ENCODE measurements at regions not wholly inside any gene's neighbourhood (a gene's known extent, or its start where the extent isn't known, plus 50 kb on each side); places are given as distances from the start of the nearest gene placed in this dataset.

DNA sequence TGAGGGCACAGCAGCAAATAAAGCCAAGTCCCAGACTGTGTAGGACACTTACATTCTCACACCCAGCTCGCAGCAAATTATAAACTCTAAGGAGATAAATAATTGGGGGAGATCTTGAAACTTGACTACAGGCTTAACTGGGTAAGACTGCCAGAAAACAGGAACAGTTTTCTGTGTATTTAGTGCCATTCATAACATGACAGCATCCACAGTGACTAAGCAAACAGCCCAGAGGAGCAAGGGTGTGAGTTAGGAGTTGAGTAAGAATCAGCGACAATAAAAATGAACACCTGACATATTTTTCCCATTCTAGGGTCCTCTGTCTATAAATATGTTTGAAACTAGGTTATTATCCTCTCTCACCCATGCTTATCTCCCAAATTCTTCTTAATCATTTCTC, 370.9 kb upstream of the WWC1 start:
- no peaks in the 10 kb centered on the region for H3K79me2 ChIP-seq (ENCODE audit: control insufficient read depth, insufficient read depth, low read length)
- DNase-seq (no peak), ATAC-seq (ENCODE audit: low read depth) (no peak)
- H3K27ac ChIP-seq (ENCODE audit: low read length in 2 of 2) = no peak overlapping the region
- CTCF ChIA-PET = no interaction called here
- H3K36me3 ChIP-seq (replicated peaks in 1 of 2; ENCODE audit: control extremely low read depth in 1 of 2, control insufficient read depth in 1 of 2, extremely low read depth in 1 of 2, insufficient read depth in 2 of 2, low read length in 1 of 2) = no peaks in the 10 kb centered on the region
- no peaks in the 10 kb centered on the region for H4K20me1 ChIP-seq (ENCODE audit: control insufficient read depth, insufficient read depth, low read length, poor library complexity, severe bottlenecking)
- no peaks in the 10 kb centered on the region for H3K4me1 ChIP-seq (ENCODE audit: control insufficient read depth in 2 of 2, insufficient read depth in 2 of 2, low read length in 2 of 2)
- POLR2A ChIA-PET = no interaction called here
- no peak overlapping the region for H3K27ac Mint-ChIP-seq
- H2AFZ ChIP-seq (ENCODE audit: insufficient read depth, low read depth, low read length, poor library complexity, severe bottlenecking) = no peak overlapping the region
- H3K4me3 ChIP-seq (ENCODE audit: control extremely low read depth in 1 of 5, extremely low read depth in 1 of 5, insufficient read depth in 1 of 5, low read depth in 2 of 5, low read length in 4 of 5) = no peak overlapping the region
- H3K4me2 ChIP-seq (replicated peaks; ENCODE audit: low read depth, low read length, poor library complexity, severe bottlenecking) = no peak overlapping the region
- no peak overlapping the region for H3K9ac ChIP-seq (ENCODE audit: low read length)
- intact Hi-C loops (cut with micrococcal nuclease) = no loop called here
- peaks cover 1% of the 10 kb centered on the region for H3K9me3 Mint-ChIP-seq (ENCODE audit: insufficient read depth)
- H3K27me3 Mint-ChIP-seq = no peaks in the 10 kb centered on the region
- WGBS (ENCODE audit: insufficient coverage) = no CpG with 5 or more reads among the region's 2 CpGs
- H3K9me3 ChIP-seq (ENCODE audit: control extremely low read depth in 1 of 3, control insufficient read depth in 2 of 3, insufficient read depth in 1 of 3, low read length in 2 of 3) = peaks cover 0 to 6% (median 0%) of the 10 kb centered on the region in 3 donors
- H3K27me3 ChIP-seq (replicated peaks in 1 of 4; ENCODE audit: control extremely low read depth in 1 of 4, control insufficient read depth in 3 of 4, insufficient read depth in 4 of 4, low read length in 3 of 4) = no peaks in the 10 kb centered on the region
- H3K4me1 Mint-ChIP-seq = no peaks in the 10 kb centered on the region
- no peak overlapping the region for H3K4me3 Mint-ChIP-seq
- TF ChIP-seq, protein P1, sequence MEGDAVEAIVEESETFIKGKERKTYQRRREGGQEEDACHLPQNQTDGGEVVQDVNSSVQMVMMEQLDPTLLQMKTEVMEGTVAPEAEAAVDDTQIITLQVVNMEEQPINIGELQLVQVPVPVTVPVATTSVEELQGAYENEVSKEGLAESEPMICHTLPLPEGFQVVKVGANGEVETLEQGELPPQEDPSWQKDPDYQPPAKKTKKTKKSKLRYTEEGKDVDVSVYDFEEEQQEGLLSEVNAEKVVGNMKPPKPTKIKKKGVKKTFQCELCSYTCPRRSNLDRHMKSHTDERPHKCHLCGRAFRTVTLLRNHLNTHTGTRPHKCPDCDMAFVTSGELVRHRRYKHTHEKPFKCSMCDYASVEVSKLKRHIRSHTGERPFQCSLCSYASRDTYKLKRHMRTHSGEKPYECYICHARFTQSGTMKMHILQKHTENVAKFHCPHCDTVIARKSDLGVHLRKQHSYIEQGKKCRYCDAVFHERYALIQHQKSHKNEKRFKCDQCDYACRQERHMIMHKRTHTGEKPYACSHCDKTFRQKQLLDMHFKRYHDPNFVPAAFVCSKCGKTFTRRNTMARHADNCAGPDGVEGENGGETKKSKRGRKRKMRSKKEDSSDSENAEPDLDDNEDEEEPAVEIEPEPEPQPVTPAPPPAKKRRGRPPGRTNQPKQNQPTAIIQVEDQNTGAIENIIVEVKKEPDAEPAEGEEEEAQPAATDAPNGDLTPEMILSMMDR (IDR thresholded peaks at IDR 0.05) = no peak
- no peak for TF ChIP-seq EZH2 (IDR thresholded peaks at IDR 0.05; ENCODE audit: borderline replicate concordance, insufficient read depth, low read depth, low read length, poor library complexity, severe bottlenecking)

DNA sequence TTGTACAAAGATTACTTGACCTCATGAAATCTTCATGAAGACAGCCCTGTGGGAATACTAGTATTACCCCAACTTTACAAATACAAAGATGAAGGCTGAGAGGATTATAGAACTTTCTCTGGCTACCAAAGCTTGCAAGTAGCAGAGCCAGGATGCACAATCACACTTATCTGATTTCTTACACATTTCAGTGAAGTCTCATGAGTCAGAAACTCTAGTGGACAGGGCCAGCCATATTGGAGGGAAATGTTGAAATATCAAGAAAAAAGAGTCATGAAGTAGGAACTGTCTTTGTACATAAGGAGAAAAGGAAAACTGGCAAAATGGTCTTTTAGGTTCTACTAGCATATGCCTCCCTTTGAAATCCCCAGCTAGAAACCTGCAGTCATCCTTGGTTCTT, 369.6 kb upstream of the WWC1 start:
- Mint-ChIP-seq H3K27ac (no peak overlapping the region), H3K9me3 (ENCODE audit: insufficient read depth) (peaks cover 1% of the 10 kb centered on the region), H3K4me1 (no peaks in the 10 kb centered on the region), H3K27me3 (no peaks in the 10 kb centered on the region), H3K4me3 (no peak overlapping the region)
- Histone ChIP-seq H3K4me2 (replicated peaks; ENCODE audit: low read depth, low read length, poor library complexity, severe bottlenecking) (no peak overlapping the region), H3K79me2 (ENCODE audit: control insufficient read depth, insufficient read depth, low read length) (no peaks in the 10 kb centered on the region), H3K9ac (ENCODE audit: low read length) (no peak overlapping the region), H3K36me3 (replicated peaks in 1 of 2; ENCODE audit: control extremely low read depth in 1 of 2, control insufficient read depth in 1 of 2, extremely low read depth in 1 of 2, insufficient read depth in 2 of 2, low read length in 1 of 2) (no peaks in the 10 kb centered on the region), H3K27ac (ENCODE audit: low read length in 2 of 2) (no peak overlapping the region), H2AFZ (ENCODE audit: insufficient read depth, low read depth, low read length, poor library complexity, severe bottlenecking) (no peak overlapping the region), H3K4me1 (ENCODE audit: control insufficient read depth in 2 of 2, insufficient read depth in 2 of 2, low read length in 2 of 2) (no peaks in the 10 kb centered on the region), H3K4me3 (ENCODE audit: control extremely low read depth in 1 of 5, extremely low read depth in 1 of 5, insufficient read depth in 1 of 5, low read depth in 2 of 5, low read length in 4 of 5) (no peak overlapping the region), H4K20me1 (ENCODE audit: control insufficient read depth, insufficient read depth, low read length, poor library complexity, severe bottlenecking) (no peaks in the 10 kb centered on the region), H3K9me3 (ENCODE audit: control extremely low read depth in 1 of 3, control insufficient read depth in 2 of 3, insufficient read depth in 1 of 3, low read length in 2 of 3) (peaks cover 0 to 6% (median 0%) of the 10 kb centered on the region in 3 donors), H3K27me3 (replicated peaks in 1 of 4; ENCODE audit: control extremely low read depth in 1 of 4, control insufficient read depth in 3 of 4, insufficient read depth in 4 of 4, low read length in 3 of 4) (no peaks in the 10 kb centered on the region)
- ChIA-PET CTCF (no interaction called here), POLR2A (no interaction called here)
- no peak for DNase-seq
- TF ChIP-seq EZH2 (IDR thresholded peaks at IDR 0.05; ENCODE audit: borderline replicate concordance, insufficient read depth, low read depth, low read length, poor library complexity, severe bottlenecking) = no peak
- TF ChIP-seq, protein P1 (IDR thresholded peaks at IDR 0.05) = no peak
- ATAC-seq (ENCODE audit: low read depth) = no peak
- intact Hi-C loops (cut with micrococcal nuclease) = no loop called here
